NT2/D1 (cell line): ENCODE measurements at regions not wholly inside any gene's neighbourhood (a gene's known extent, or its start where the extent isn't known, plus 50 kb on each side); places are given as distances from the start of the nearest gene placed in this dataset.

Source experiments
- SUZ12 ChIP-seq: IDR thresholded peaks from 2 replicates; pipeline ENCODE4 v1.6.1; 2011; ENCODE audit not compliant: insufficient read length, insufficient read depth; ENCODE audit errors: extremely low read depth
- YY1 ChIP-seq: IDR thresholded peaks from 2 replicates; pipeline ENCODE4 v1.6.1; 2011; ENCODE audit not compliant: insufficient read length, insufficient read depth
- ZNF274 ChIP-seq: IDR thresholded peaks from 2 replicates; pipeline ENCODE4 v1.6.1; 2011; ENCODE audit warnings: mild to moderate bottlenecking, low read depth, low read length

GRCh38 chr17:77323413-77324171 is 182.8 kb downstream of the SEC14L1 start:
- no peak for TF ChIP-seq YY1
- no peak for TF ChIP-seq ZNF274
- TF ChIP-seq SUZ12 = no peak
